Coronary artery (tissue), 2 donors: ENCODE measurements at regions not wholly inside any gene's neighbourhood (a gene's known extent, or its start where the extent isn't known, plus 50 kb on each side); places are given as distances from the start of the nearest gene placed in this dataset.

Experiments used
- DNase-seq: peaks from one replicate; pipeline ENCODE4 v3.0.0-alpha.2; 2017; ENCODE audit warnings: low spot score
- H3K27ac ChIP-seq, 2 donors: fragments of 200-600 bp; sonication (generic); one replicate each; pipeline ENCODE4 v1.5.1; 2016 to 2019
- H3K4me3 ChIP-seq: fragments of 200-600 bp; sonication (generic); 2 replicates; pipeline ENCODE4 v1.5.1; 2016; ENCODE audit warnings: mild to moderate bottlenecking, moderate library complexity
- CTCF ChIP-seq: fragments of 200-600 bp; sonication (generic); IDR thresholded peaks from one replicate; pipeline ENCODE4 v1.5.1; 2019; ENCODE audit warnings: antibody characterized with exemption

- Histone ChIP-seq H3K27ac (no peak overlapping the region), H3K4me3 (no peak overlapping the region)
- DNase-seq = no peak
- TF ChIP-seq CTCF = no peak
Observed at GRCh38 chr14:28141662-28142061, 624.9 kb upstream of the FOXG1 start.

GRCh38 chr14:28142400-28143015, 624.1 kb upstream of the FOXG1 start:
- TF ChIP-seq CTCF = no peak
- no peak for DNase-seq
- H3K27ac ChIP-seq = no peak overlapping the region
- no peak overlapping the region for H3K4me3 ChIP-seq

GRCh38 chr14:28143316-28143715, 623.3 kb upstream of the FOXG1 start:
- H3K4me3 ChIP-seq = no peak overlapping the region
- no peak for DNase-seq
- no peak overlapping the region for H3K27ac ChIP-seq
- TF ChIP-seq CTCF = no peak

- TF ChIP-seq CTCF = no peak
- no peak for DNase-seq
- no peak overlapping the region for H3K27ac ChIP-seq
- no peak overlapping the region for H3K4me3 ChIP-seq
Observed at GRCh38 chr14:28151926-28152325, 614.7 kb upstream of the FOXG1 start.

- no peak for DNase-seq
- Histone ChIP-seq H3K4me3 (no peak overlapping the region), H3K27ac (no peak overlapping the region)
- TF ChIP-seq CTCF = no peak
Observed at GRCh38 chr14:28152453-28153044, 614.0 kb upstream of the FOXG1 start.

- H3K27ac ChIP-seq = no peak overlapping the region
- TF ChIP-seq CTCF = no peak
- DNase-seq = no peak
- no peak overlapping the region for H3K4me3 ChIP-seq
Observed at GRCh38 chr14:28157289-28157869, 609.2 kb upstream of the FOXG1 start.
